ENCODE measurements at regions not wholly inside any gene's neighbourhood (a gene's known extent, or its start where the extent isn't known, plus 50 kb on each side); places are given as distances from the start of the nearest gene placed in this dataset.

- no peak for TF ChIP-seq POLR2A (IDR thresholded peaks at IDR 0.05)
- no peak for TF ChIP-seq CTCF (IDR thresholded peaks at IDR 0.05)
These were observed 626.9 kb downstream of the EFNB2 start for GRCh38 chr13:105908586-105908985.

All from gastroesophageal sphincter (tissue), 3 donors.